ENCODE measurements at regions not wholly inside any gene's neighbourhood (a gene's known extent, or its start where the extent isn't known, plus 50 kb on each side); places are given as distances from the start of the nearest gene placed in this dataset.

GRCh38 chr2:18819566-18819965 lies 230.2 kb upstream of the NT5C1B start:
- ChIA-PET CTCF (no interaction called here), POLR2A (no interaction called here)

- POLR2A ChIA-PET: no interaction called here
- CTCF ChIA-PET: no interaction called here
Observed at GRCh38 chr2:18814387-18814786, 225.0 kb upstream of the NT5C1B start.

- ChIA-PET POLR2A (no interaction called here), CTCF (no interaction called here)
Observed at GRCh38 chr2:18804536-18804935, 215.2 kb upstream of the NT5C1B start.

GRCh38 chr2:18803141-18803939 lies 214.0 kb upstream of the NT5C1B start:
- POLR2A ChIA-PET: no interaction called here
- CTCF ChIA-PET: no interaction called here

- ChIA-PET CTCF (no interaction called here), POLR2A (no interaction called here)
Observed at GRCh38 chr2:18800240-18800971, 211.0 kb upstream of the NT5C1B start.

GRCh38 chr2:18799397-18799796 lies 210.0 kb upstream of the NT5C1B start:
- POLR2A ChIA-PET: no interaction called here
- CTCF ChIA-PET: no interaction called here

GRCh38 chr2:18797133-18797845 lies 207.9 kb upstream of the NT5C1B start:
- ChIA-PET POLR2A (no interaction called here), CTCF (no interaction called here)

- ChIA-PET CTCF (no interaction called here), POLR2A (no interaction called here)
Observed at GRCh38 chr2:18795906-18796305, 206.5 kb upstream of the NT5C1B start.

- POLR2A ChIA-PET: no interaction called here
- CTCF ChIA-PET: interaction anchor here (0.7 kb wide), 1 partner anchor 213 kb away, joined by 3 read pairs; no protein-coding TSS in a partner anchor
Observed at GRCh38 chr2:18792684-18793083, 203.3 kb upstream of the NT5C1B start.

GRCh38 chr2:18792226-18792629 lies 202.9 kb upstream of the NT5C1B start:
- POLR2A ChIA-PET: no interaction called here
- CTCF ChIA-PET: interaction anchor here (0.7 kb wide), 1 partner anchor 213 kb away, joined by 3 read pairs; no protein-coding TSS in a partner anchor

GRCh38 chr2:18791172-18791797 lies 201.9 kb upstream of the NT5C1B start:
- CTCF ChIA-PET: no interaction called here
- POLR2A ChIA-PET: no interaction called here

GRCh38 chr2:18790509-18791171 lies 201.3 kb upstream of the NT5C1B start:
- ChIA-PET CTCF (no interaction called here), POLR2A (no interaction called here)

GRCh38 chr2:18788592-18788991 lies 199.2 kb upstream of the NT5C1B start:
- CTCF ChIA-PET: no interaction called here

GRCh38 chr2:18787726-18788125 lies 198.4 kb upstream of the NT5C1B start:
- CTCF ChIA-PET: no interaction called here
- POLR2A ChIA-PET: no interaction called here

More at GRCh38 chr2:18788592-18788991, 199.2 kb upstream of the NT5C1B start:
- POLR2A ChIA-PET: no interaction called here

- ChIA-PET CTCF (no interaction called here), POLR2A (no interaction called here)
Observed at GRCh38 chr2:18784245-18784644, 194.9 kb upstream of the NT5C1B start.

- CTCF ChIA-PET: no interaction called here
- POLR2A ChIA-PET: no interaction called here
Observed at GRCh38 chr2:18781541-18782280, 192.3 kb upstream of the NT5C1B start.

GRCh38 chr2:18777250-18777812 lies 188.0 kb upstream of the NT5C1B start:
- POLR2A ChIA-PET: no interaction called here
- CTCF ChIA-PET: interaction anchor here (0.6 kb wide), 1 partner anchor 251 kb away, joined by 3 read pairs; no protein-coding TSS in a partner anchor

GRCh38 chr2:18771212-18771611 lies 181.8 kb upstream of the NT5C1B start:
- ChIA-PET POLR2A (no interaction called here), CTCF (no interaction called here)

GRCh38 chr2:18763338-18763737 lies 174.0 kb upstream of the NT5C1B start:
- ChIA-PET POLR2A (no interaction called here), CTCF (no interaction called here)
